IMR-90 (cell line): ENCODE measurements at regions not wholly inside any gene's neighbourhood (a gene's known extent, or its start where the extent isn't known, plus 50 kb on each side); places are given as distances from the start of the nearest gene placed in this dataset.

Experiments
- ATAC-seq: fragments of 200-7000 bp; cut with Tn5 transposase; 2 replicates; pipeline ENCODE4 v1.9.1; 2020; ENCODE audit warnings: low read depth, mild to moderate bottlenecking, moderate library complexity
- BruUV-seq: library from RNA; stranded (reverse); fragments of 400-500 nt; replicated peaks from 2 replicates; lab custom pipeline; 2021; lab: Mats Ljungman, UMichigan
- CTCF ChIA-PET: fragments of 300-600 bp; formaldehyde crosslinking; extraction: SDS; loops from one replicate; lab custom pipeline; 2021; ENCODE audit warnings: antibody characterized with exemption; lab: Yijun Ruan, JAX
- POLR2A ChIA-PET: fragments of 300-600 bp; sonication (Branson Sonifier 250); formaldehyde crosslinking; loops from one replicate; lab custom pipeline; 2022; ENCODE audit warnings: antibody characterized with exemption; ENCODE audit not compliant: unreplicated experiment; lab: Charles Lee
- DNase-seq: peaks from one replicate; pipeline ENCODE4 v3.0.0; 2013
- H2AFZ ChIP-seq: replicated peaks from 2 replicates; pipeline ENCODE3; 2013; ENCODE audit warnings: low read length, mild to moderate bottlenecking; ENCODE audit not compliant: poor library complexity
- H2AK5ac ChIP-seq: 2 replicates; pipeline ENCODE4 v1.6.1; 2013; ENCODE audit warnings: low read depth, low read length, inconsistent platforms
- H2AK9ac ChIP-seq: replicated peaks from 2 replicates; pipeline ENCODE3; 2013; ENCODE audit warnings: mild to moderate bottlenecking, low read depth, low read length, moderate library complexity; ENCODE audit not compliant: poor library complexity
- H2BK120ac ChIP-seq: 2 replicates; pipeline ENCODE4 v1.6.1; 2013; ENCODE audit warnings: low read depth, low read length, inconsistent platforms
- H2BK15ac ChIP-seq: 3 replicates; pipeline ENCODE4 v1.6.1; 2013; ENCODE audit warnings: low read depth, low read length, inconsistent platforms
- H2BK20ac ChIP-seq: 2 replicates; pipeline ENCODE4 v1.6.1; 2013; ENCODE audit warnings: low read depth, mild to moderate bottlenecking, inconsistent platforms, low read length, moderate library complexity
- H2BK5ac ChIP-seq: 2 replicates; pipeline ENCODE4 v1.6.1; 2013; ENCODE audit warnings: mild to moderate bottlenecking, low read depth, low read length, inconsistent platforms; ENCODE audit not compliant: poor library complexity, severe bottlenecking
- H3K14ac ChIP-seq: replicated peaks from 2 replicates; pipeline ENCODE4 v1.6.1; 2013; ENCODE audit warnings: low read depth, low read length, inconsistent platforms
- H3K18ac ChIP-seq: 2 replicates; pipeline ENCODE4 v1.6.1; 2013; ENCODE audit warnings: low read depth, low read length, control low read depth
- H3K23ac ChIP-seq: 2 replicates; pipeline ENCODE4 v1.6.1; 2013; ENCODE audit warnings: low read depth, low read length, inconsistent platforms
- H3K27ac ChIP-seq: 2 replicates; pipeline ENCODE4 v1.5.1; 2013; ENCODE audit warnings: mild to moderate bottlenecking, control low read depth, low read length; ENCODE audit not compliant: insufficient read depth
- H3K27me3 ChIP-seq: 2 replicates; pipeline ENCODE4 v1.6.1; 2013; ENCODE audit warnings: low read length; ENCODE audit not compliant: control insufficient read depth, insufficient read depth
- H3K36me3 ChIP-seq: 2 replicates; pipeline ENCODE4 v1.6.1; 2013; ENCODE audit warnings: low read length, mixed read lengths; ENCODE audit not compliant: control insufficient read depth, insufficient read depth
- H3K4ac ChIP-seq: 2 replicates; pipeline ENCODE4 v1.6.1; 2013; ENCODE audit warnings: low read depth, low read length, inconsistent platforms
- H3K4me1 ChIP-seq: 2 replicates; pipeline ENCODE4 v1.6.1; 2013; ENCODE audit warnings: low read length, mixed read lengths; ENCODE audit not compliant: control insufficient read depth, insufficient read depth
- H3K4me2 ChIP-seq: 2 replicates; pipeline ENCODE4 v1.6.1; 2013; ENCODE audit warnings: low read depth, mild to moderate bottlenecking, control low read depth, low read length, moderate library complexity
- H3K4me3 ChIP-seq: 2 replicates; pipeline ENCODE4 v1.5.1; 2013; ENCODE audit warnings: low read depth, mild to moderate bottlenecking, control low read depth, low read length, moderate library complexity; ENCODE audit not compliant: insufficient read depth
- H3K56ac ChIP-seq: 2 replicates; pipeline ENCODE4 v1.6.1; 2013; ENCODE audit warnings: low read length, inconsistent platforms; ENCODE audit not compliant: insufficient read depth; ENCODE audit errors: extremely low read depth
- H3K79me1 ChIP-seq, 2 experiments: 2 replicates each; pipeline ENCODE4 v1.6.1; 2013; ENCODE audit warnings: low read length in 2 of 2, inconsistent platforms in 1 of 2, low read depth in 1 of 2
- H3K9ac ChIP-seq: 2 replicates; pipeline ENCODE4 v1.6.1; 2013; ENCODE audit warnings: low read depth, low read length, control low read depth
- H3K9me1 ChIP-seq: 2 replicates; pipeline ENCODE4 v1.6.1; 2013; ENCODE audit warnings: low read length, inconsistent platforms; ENCODE audit not compliant: insufficient read depth
- H3K9me3 ChIP-seq: 2 replicates; pipeline ENCODE4 v1.6.1; 2013; ENCODE audit warnings: low read length; ENCODE audit not compliant: control insufficient read depth, insufficient read depth
- H4K20me1 ChIP-seq: 2 replicates; pipeline ENCODE4 v1.6.1; 2013; ENCODE audit warnings: low read length, inconsistent platforms; ENCODE audit not compliant: insufficient read depth
- H4K5ac ChIP-seq: 2 replicates; pipeline ENCODE4 v1.6.1; 2013; ENCODE audit warnings: mild to moderate bottlenecking, low read depth, low read length, control low read depth
- H4K8ac ChIP-seq, 2 experiments: 2 replicates each; pipeline ENCODE4 v1.6.1; 2013; ENCODE audit warnings: low read depth in 2 of 2, low read length in 2 of 2, control low read depth in 1 of 2, inconsistent platforms in 1 of 2
- H4K91ac ChIP-seq: 2 replicates; pipeline ENCODE4 v1.6.1; 2013; ENCODE audit warnings: low read depth, low read length, inconsistent platforms; ENCODE audit not compliant: insufficient read depth
- FOS ChIP-seq: fragments of 150-350 bp; IDR thresholded peaks from 2 replicates; pipeline ENCODE4 v1.6.1; 2016; ENCODE audit warnings: low read depth, low read length
- MAFK ChIP-seq: IDR thresholded peaks from 2 replicates; pipeline ENCODE4 v1.6.1; 2012; ENCODE audit warnings: low read depth, low read length, improper control_type of control experiment
- MAZ ChIP-seq: IDR thresholded peaks from 2 replicates; pipeline ENCODE4 v1.6.1; 2012; ENCODE audit warnings: low read depth, mild to moderate bottlenecking, low read length, improper control_type of control experiment, moderate library complexity, borderline replicate concordance
- MXI1 ChIP-seq: IDR thresholded peaks from 2 replicates; pipeline ENCODE4 v1.6.1; 2012; ENCODE audit warnings: low read depth, mild to moderate bottlenecking, low read length, moderate library complexity, borderline replicate concordance
- WGBS, 2 experiments: methylation state at CpG; one replicate each; pipeline versions ENCODE4 v1.1.5 to v1.1.7; 2013; ENCODE audit warnings: missing lambda C conversion rate in 2 of 2; ENCODE audit not compliant: insufficient read length in 1 of 2; ENCODE audit errors: extremely low coverage in 2 of 2; 5-methylcytosine and 5-hydroxymethylcytosine counted together
- dilution Hi-C: fragments of 300-500 bp; cut with HindIII; formaldehyde crosslinking; loops from one replicate; pipeline ENCODE4 v1.14.3; 2018; ENCODE audit warnings: low sequenced_read_pairs; ENCODE audit not compliant: unreplicated experiment
- in situ Hi-C: fragments of 300-500 bp; cut with MboI; formaldehyde crosslinking; loops from 3 replicates; pipeline ENCODE4 v1.14.3; 2019; ENCODE audit warnings: low sequenced_read_pairs, inconsistent platforms, mixed read lengths
- intact Hi-C: fragments of 100-400 bp; cut with micrococcal nuclease; formaldehyde crosslinking; loops from 2 replicates; pipeline ENCODE4 v1.10.0; 2022

DNA sequence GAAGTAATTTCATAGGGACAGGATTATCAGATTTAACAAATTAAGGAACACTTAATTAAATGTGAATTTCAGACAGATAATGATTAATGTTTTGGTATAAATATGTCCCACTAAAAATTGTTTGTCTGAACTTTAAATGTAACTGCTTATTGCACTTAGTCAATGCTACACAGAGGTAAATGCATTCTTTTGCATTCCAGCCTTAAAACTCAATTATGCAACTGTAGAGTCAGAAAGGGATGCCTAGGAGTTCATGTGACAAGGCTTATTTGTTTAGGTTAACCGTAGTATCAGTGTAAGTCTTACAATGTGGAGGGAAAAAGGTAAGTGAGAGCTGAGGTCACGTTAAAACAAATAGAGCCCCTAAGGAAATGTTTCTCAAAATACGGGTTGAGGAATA lies 347.2 kb upstream of the ARGLU1 start:
- Histone ChIP-seq H3K27me3 (peaks cover 3% of the 10 kb centered on the region), H3K27ac (no peak overlapping the region), H3K56ac (no peak overlapping the region), H3K4ac (no peak overlapping the region), H2BK20ac (no peak overlapping the region), H2BK120ac (no peak overlapping the region), H3K9ac (no peak overlapping the region), H3K36me3 (no peaks in the 10 kb centered on the region), H2AFZ (no peak overlapping the region), H3K9me1 (no peaks in the 10 kb centered on the region), H4K8ac (no peak overlapping the region), H3K4me1 (no peaks in the 10 kb centered on the region), H4K5ac (no peak overlapping the region), H3K18ac (no peak overlapping the region), H2AK9ac (no peak overlapping the region), H4K20me1 (no peaks in the 10 kb centered on the region), H3K4me2 (no peak overlapping the region), H4K91ac (no peak overlapping the region), H3K9me3 (no peaks in the 10 kb centered on the region), H3K4me3 (no peak overlapping the region), H3K23ac (no peak overlapping the region), H3K79me1 (no peaks in the 10 kb centered on the region), H2BK15ac (no peak overlapping the region), H2AK5ac (no peak overlapping the region), H2BK5ac (no peak overlapping the region), H3K14ac (no peak overlapping the region)
- in situ Hi-C loops (loop anchor here (25.0 kb wide), 1 partner anchor 197 kb away; no protein-coding TSS in a partner anchor), intact Hi-C loops (loop anchor here (5.0 kb wide), 1 partner anchor 348 kb away; the partner anchor contains the start of gene ARGLU1), dilution Hi-C loops (no loop called here)
- BruUV-seq: no TSS peak
- DNase-seq (no peak), ATAC-seq (no peak)
- ChIA-PET CTCF (no interaction called here), POLR2A (no interaction called here)
- no peak for TF ChIP-seq FOS
- no peak for TF ChIP-seq MXI1
- no peak for TF ChIP-seq MAFK
- TF ChIP-seq MAZ: no peak
- WGBS, 2 experiments: no CpG with 5 or more reads among the region's 3 CpGs
